ENCODE measurements at regions not wholly inside any gene's neighbourhood (a gene's known extent, or its start where the extent isn't known, plus 50 kb on each side); places are given as distances from the start of the nearest gene placed in this dataset.

DNA sequence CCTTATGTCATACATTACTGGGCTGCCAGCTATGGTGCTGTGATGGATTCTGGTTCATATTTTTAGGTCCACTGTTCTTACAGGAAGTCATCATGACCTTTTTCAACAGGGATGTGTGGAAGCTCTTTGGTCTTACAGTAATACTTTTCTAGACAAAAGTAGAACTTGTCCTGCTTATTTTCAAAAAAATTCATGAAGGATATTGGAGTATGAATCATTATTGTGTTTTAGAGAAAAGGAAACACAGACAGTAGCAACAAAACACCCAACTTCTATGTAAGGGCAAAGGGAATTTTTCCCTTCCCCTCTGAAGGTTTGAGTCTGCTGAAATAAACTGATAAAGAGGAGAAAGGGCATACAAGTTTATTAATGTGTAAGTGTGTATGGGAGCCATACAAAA, 54.7 kb upstream of the FAM9C start:
- DNase-seq: no peak

DNA sequence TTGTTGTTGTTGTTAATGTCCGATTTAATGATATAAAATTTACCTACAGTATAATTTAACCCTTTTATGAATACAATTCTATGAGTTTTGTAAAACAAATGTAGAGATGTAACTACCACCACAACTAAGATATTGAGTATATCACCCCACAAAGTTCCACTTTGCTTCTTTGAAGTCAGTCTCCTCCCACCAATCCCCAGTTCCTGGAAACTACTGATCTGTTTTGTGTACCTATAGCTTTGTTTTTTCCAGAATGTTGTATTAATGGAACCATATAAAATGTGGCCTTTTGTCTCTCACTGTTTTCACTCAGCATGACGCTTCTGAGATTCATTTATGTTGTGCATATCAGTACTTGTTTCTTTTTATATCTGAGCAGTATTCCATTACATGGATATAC, 52.3 kb upstream of the FAM9C start:
- no peak for DNase-seq

DNA sequence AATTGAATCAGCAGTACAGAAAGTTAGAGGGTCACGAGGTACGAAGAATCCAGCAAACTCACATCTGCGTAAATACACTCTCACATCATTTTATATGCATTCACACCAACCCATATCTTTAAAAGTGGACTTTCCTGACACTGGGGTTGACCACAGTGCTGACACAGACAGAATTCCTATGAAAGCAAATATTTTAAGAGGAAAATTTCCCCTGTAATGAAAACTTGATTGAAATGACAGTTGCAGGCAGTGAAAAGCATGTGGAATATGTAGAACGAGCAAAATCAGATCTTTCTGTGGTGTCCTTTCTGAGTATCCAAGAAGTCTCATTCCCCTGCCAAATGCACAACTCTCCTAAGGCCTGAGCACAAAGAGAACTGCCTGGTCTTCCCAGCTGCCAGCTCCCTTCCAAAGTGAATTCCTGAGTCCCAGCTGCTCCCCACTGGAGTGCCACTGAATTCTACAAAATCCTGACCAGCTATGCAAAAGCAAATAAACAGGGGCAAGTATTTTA, 50.5 kb upstream of the FAM9C start:
- no peak for DNase-seq

- DNase-seq: no peak
Observed at GRCh38 chrX:13094374-13094773, 50.0 kb upstream of the FAM9C start.

Measured in CD4-positive, alpha-beta T cell treated with Interleukin-4 for 1 hour (primary cell).